Body of pancreas (tissue), 4 donors: ENCODE measurements at regions not wholly inside any gene's neighbourhood (a gene's known extent, or its start where the extent isn't known, plus 50 kb on each side); places are given as distances from the start of the nearest gene placed in this dataset.

Source experiments
- POLR2A ChIP-seq, 3 donors: fragments of 450-650 bp; IDR thresholded peaks; one replicate each; pipeline ENCODE4 v1.6.1; 2016; ENCODE audit warnings: antibody characterized with exemption in 3 of 3, mild to moderate bottlenecking in 2 of 3
- TF ChIP-seq, protein P1 (sequence below), 7 experiments: fragments of 450-650 bp in 4 of 7; fragments of 200-600 bp in 3 of 7; sonication (generic) in 3 of 7; IDR thresholded peaks; one replicate each; pipeline ENCODE4 v1.5.1; 2016 to 2019; ENCODE audit warnings: antibody characterized with exemption in 7 of 7

DNA sequence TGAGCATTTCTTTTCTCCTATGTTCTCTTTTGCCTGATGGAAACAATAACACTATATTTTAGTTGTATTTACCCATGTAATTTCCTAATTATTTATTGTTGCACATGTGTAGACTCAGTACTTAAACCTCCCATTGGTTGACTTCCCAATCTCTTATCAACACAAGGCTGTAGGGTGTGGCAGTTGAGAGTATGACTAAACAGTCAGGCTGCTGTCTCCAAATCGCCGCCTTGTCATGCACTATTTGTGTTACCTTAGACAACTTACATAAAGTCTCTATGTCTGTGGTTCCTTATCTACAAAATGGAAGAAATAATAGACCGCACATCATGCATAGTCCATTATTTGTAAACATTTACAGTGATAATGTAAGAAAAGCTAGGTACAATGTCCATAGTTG lies 68.9 kb upstream of the EFNA5 start:
- TF ChIP-seq, protein P1, sequence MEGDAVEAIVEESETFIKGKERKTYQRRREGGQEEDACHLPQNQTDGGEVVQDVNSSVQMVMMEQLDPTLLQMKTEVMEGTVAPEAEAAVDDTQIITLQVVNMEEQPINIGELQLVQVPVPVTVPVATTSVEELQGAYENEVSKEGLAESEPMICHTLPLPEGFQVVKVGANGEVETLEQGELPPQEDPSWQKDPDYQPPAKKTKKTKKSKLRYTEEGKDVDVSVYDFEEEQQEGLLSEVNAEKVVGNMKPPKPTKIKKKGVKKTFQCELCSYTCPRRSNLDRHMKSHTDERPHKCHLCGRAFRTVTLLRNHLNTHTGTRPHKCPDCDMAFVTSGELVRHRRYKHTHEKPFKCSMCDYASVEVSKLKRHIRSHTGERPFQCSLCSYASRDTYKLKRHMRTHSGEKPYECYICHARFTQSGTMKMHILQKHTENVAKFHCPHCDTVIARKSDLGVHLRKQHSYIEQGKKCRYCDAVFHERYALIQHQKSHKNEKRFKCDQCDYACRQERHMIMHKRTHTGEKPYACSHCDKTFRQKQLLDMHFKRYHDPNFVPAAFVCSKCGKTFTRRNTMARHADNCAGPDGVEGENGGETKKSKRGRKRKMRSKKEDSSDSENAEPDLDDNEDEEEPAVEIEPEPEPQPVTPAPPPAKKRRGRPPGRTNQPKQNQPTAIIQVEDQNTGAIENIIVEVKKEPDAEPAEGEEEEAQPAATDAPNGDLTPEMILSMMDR (IDR thresholded peaks at IDR 0.05), result no peak
- no peak for TF ChIP-seq POLR2A (IDR thresholded peaks at IDR 0.05)
